HG02642 (cell line): ENCODE measurements at regions not wholly inside any gene's neighbourhood (a gene's known extent, or its start where the extent isn't known, plus 50 kb on each side); places are given as distances from the start of the nearest gene placed in this dataset.

ENCODE experiments used
- ATAC-seq: cut with Tn5 transposase; IDR thresholded peaks from one replicate; pipeline ENCODE4 v1.9.1; 2021; ENCODE audit warnings: mild to moderate bottlenecking; ENCODE audit not compliant: unreplicated experiment, poor library complexity

- ATAC-seq: no peak
These were observed 392.6 kb upstream of the SHH start for GRCh38 chr7:156204820-156205219.

DNA sequence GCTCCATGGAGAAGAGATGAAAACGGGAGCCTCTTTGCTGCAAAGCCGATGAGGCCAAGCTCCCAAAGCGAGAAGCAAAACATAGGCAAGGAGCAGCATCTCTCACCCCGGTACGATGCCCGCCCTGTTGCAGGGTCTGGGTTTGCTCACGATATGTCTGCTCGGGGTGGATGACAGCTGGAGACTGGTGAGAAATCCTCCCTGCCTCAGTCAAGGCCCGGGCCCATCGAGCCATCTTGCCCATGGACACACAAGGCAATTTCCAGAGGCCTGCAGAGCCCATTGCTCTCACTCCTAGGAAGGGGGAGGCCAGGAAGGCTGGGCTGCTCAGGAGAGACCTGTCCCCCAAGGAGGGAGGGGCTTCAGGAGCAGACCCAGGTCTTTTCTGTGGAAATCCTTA lies 391.7 kb upstream of the SHH start:
- ATAC-seq: no peak

- no peak for ATAC-seq
These were observed 386.0 kb upstream of the SHH start for GRCh38 chr7:156198277-156198676.

DNA sequence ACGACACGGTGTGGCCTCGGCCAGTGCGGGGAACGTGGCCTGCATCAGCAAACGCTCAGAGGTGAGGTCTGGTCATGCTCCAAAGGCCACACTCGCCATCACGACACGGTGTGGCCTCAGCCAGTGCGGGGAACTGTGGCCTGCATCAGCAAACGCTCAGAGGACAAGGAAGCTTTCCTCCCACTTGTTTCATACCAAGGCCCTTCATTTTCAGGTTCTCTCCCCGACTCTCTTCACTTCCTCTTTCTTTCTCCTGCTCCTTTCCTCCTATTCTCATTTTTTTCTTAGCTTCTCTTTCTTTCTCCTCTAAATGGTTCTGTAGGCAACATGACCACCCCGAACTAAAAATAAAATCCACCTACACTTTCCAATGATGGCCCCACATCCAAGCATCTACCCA lies 384.4 kb upstream of the SHH start:
- no peak for ATAC-seq

GRCh38 chr7:156195276-156195675 lies 383.0 kb upstream of the SHH start:
- ATAC-seq: no peak

DNA sequence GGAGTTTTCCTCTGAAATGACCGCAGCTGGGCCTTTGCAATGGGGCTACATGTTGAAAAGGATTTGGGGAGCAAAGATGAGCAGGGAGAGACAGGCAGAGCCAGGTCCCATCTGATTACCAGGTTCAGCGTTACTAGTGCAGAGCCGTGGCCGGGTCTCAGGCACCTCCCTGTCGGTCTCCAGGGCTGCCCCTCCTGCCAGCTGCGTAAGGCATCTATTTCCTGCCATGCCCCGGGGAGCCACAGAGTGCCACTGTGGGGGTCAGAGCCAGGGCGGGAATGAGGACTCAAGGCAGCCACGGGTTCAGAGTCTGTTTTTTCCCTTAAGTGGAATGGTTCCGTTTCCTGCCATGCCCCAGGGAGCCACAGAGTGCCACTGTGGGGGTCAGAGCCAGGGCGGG lies 382.6 kb upstream of the SHH start:
- ATAC-seq: no peak

DNA sequence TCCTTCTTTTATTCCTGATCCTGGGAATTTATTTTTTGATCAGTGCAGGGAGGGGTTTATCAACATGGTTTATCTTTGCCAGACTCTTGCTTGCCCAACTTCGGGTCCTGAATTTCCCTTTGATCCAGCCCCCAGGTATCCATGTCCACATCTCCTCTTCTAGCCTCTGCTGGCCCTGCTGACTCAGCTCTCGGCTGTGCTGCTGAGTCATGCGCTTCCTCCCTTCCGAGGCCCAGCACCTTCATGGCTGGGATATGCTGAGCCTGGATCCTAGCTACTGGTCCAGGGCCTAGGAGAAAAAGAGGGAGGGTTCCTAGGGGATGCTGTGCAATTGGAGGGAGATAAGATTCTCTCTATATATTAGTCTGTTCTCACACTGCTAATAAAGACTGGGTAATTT lies 380.7 kb upstream of the SHH start:
- no peak for ATAC-seq

GRCh38 chr7:156191090-156191489 lies 378.8 kb upstream of the SHH start:
- no peak for ATAC-seq

- ATAC-seq: no peak
These were observed 372.8 kb upstream of the SHH start for GRCh38 chr7:156185076-156185475.

- ATAC-seq: no peak
These were observed 371.9 kb upstream of the SHH start for GRCh38 chr7:156184164-156184563.

GRCh38 chr7:156180451-156181229 lies 368.4 kb upstream of the SHH start:
- ATAC-seq: no peak

GRCh38 chr7:156179872-156180390 lies 367.7 kb upstream of the SHH start:
- ATAC-seq: no peak

GRCh38 chr7:156178857-156179256 lies 366.6 kb upstream of the SHH start:
- no peak for ATAC-seq

- no peak for ATAC-seq
These were observed 366.0 kb upstream of the SHH start for GRCh38 chr7:156178214-156178613.

DNA sequence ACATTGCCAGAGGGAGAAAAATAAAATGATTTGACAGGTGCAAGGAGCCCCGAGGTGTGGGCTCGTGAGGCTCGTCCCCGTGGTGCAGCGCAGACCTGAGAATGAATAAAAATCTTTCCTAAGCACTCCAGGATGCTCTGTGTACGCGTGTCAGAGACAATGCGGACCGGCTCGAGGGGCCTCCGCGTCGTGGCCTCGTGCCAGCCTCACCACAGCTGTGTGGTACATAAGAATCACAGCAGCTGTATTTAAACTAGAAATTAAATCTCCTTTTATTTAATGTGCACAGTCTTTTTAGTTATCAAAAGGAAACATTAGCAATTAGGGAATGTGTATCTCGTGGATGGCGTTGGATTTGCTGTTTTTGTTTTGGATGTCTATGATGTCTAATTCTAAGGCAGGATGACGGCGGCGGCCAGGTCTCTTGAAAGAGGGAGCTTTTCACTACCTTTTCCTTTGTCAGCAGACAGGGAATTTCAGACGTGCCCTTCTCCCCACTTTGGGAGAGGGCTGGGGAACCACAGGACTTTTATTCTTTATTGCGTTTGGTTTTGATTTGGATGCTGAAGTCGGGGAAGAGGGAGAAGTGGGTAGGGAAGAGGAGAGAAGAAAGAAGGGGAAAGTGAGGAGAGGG lies 365.3 kb upstream of the SHH start:
- ATAC-seq: no peak

GRCh38 chr7:156176039-156176438 lies 363.8 kb upstream of the SHH start:
- ATAC-seq: no peak

GRCh38 chr7:156175003-156175402 lies 362.7 kb upstream of the SHH start:
- no peak for ATAC-seq

GRCh38 chr7:156174428-156174827 lies 362.2 kb upstream of the SHH start:
- ATAC-seq: no peak

DNA sequence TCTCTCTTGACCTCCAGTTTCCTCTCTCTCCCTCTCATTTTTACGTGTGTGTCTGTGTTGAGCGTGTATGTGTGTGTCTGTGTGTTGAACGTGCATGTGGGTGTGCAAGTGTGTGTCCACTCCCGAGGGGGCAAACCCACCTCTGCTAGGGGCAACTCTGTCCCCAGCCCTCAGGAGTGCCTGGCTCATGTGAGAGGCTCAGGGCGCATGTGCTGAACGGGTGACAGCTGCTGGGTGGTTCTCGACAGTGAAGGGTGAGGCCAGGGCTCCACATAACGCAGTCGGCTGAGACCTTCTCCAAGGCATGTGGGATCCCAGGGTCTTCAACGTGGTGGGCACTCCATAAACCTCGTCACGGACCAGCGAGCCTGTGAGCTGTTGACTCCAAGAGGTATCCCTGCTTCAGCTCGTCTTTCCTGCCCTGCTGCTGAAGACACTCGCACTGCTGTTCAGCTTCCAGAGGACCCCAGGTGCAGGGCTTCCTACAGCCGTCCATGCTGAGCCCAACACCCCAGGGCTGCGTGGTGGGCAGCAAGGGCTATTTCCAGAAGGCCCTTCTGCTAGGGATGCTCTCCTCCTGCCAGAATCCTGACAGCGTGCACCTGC lies 361.6 kb upstream of the SHH start:
- no peak for ATAC-seq

- no peak for ATAC-seq
These were observed 361.1 kb upstream of the SHH start for GRCh38 chr7:156173346-156173745.

GRCh38 chr7:156172638-156173037 lies 360.4 kb upstream of the SHH start:
- no peak for ATAC-seq
